SK-N-SH (cell line): ENCODE measurements at regions not wholly inside any gene's neighbourhood (a gene's known extent, or its start where the extent isn't known, plus 50 kb on each side); places are given as distances from the start of the nearest gene placed in this dataset.

Experiments used
- CTCF ChIA-PET: fragments of 300-600, 350-600 bp; formaldehyde crosslinking; extraction: SDS; loops from one replicate; lab custom pipeline; 2021; lab: Yijun Ruan, JAX
- POLR2A ChIA-PET: fragments of 350-600 bp; sonication (Branson Sonifier 250); formaldehyde crosslinking; extraction: SDS; loops from one replicate; lab custom pipeline; 2020; ENCODE audit warnings: antibody characterized with exemption, inconsistent platforms; lab: Yijun Ruan, JAX
- DNase-seq: peaks from one replicate; pipeline ENCODE4 v3.0.0; 2012
- H2AFZ ChIP-seq: fragments of 200-600 bp; sonication (generic); 2 replicates; pipeline ENCODE4 v1.8.1; 2016; ENCODE audit warnings: antibody characterized with exemption, mild to moderate bottlenecking, low read depth
- H3F3A ChIP-seq: fragments of 200-600 bp; sonication (generic); replicated peaks from 2 replicates; pipeline ENCODE3; 2016; ENCODE audit warnings: antibody characterized with exemption, mild to moderate bottlenecking; ENCODE audit not compliant: insufficient read depth
- H3K27ac ChIP-seq, 2 experiments: fragments of 200-500 bp in 1 of 2; fragments of 200-600 bp in 1 of 2; sonication (Bioruptor generic) in 1 of 2; sonication (generic), shearing (Covaris generic) in 1 of 2; 2 replicates each; pipeline versions ENCODE4 v1.5.1 to v1.6.1; 2014 to 2016; ENCODE audit warnings: low read depth in 2 of 2, inconsistent platforms in 1 of 2, low read length in 1 of 2, mild to moderate bottlenecking in 1 of 2, mixed read lengths in 1 of 2
- H3K27me3 ChIP-seq: fragments of 200-600 bp; sonication (generic), shearing (Covaris generic); 2 replicates; pipeline ENCODE4 v1.6.1; 2016; ENCODE audit warnings: mixed run types; ENCODE audit not compliant: insufficient read depth
- H3K36me3 ChIP-seq, 2 experiments: fragments of 200-500 bp in 1 of 2; fragments of 200-600 bp in 1 of 2; sonication (Bioruptor generic) in 1 of 2; sonication (generic) in 1 of 2; replicated peaks in 1 of 2; 2 replicates each; pipeline versions ENCODE3 to v1.5.1; 2014 to 2016; ENCODE audit warnings: low read length in 1 of 2, mild to moderate bottlenecking in 1 of 2; ENCODE audit not compliant: insufficient read depth in 2 of 2, control insufficient read depth in 1 of 2
- H3K4me1 ChIP-seq, 2 experiments: fragments of 200-500 bp in 1 of 2; fragments of 200-600 bp in 1 of 2; sonication (Bioruptor generic) in 1 of 2; sonication (generic), shearing (Covaris generic) in 1 of 2; 2 replicates each; pipeline versions ENCODE4 v1.5.1 to v1.6.1; 2014 to 2016; ENCODE audit warnings: low read depth in 1 of 2, low read length in 1 of 2, mixed run types in 1 of 2; ENCODE audit not compliant: insufficient read depth in 2 of 2, control insufficient read depth in 1 of 2
- H3K4me2 ChIP-seq: fragments of 200-600 bp; sonication (generic), shearing (Covaris generic); 2 replicates; pipeline ENCODE4 v1.6.1; 2017; ENCODE audit warnings: mixed run types
- H3K4me3 ChIP-seq, 2 experiments: fragments of 200-500 bp in 1 of 2; fragments of 200-600 bp in 1 of 2; sonication (Bioruptor generic) in 1 of 2; sonication (generic), shearing (Covaris generic) in 1 of 2; 2 replicates each; pipeline versions ENCODE4 v1.5.1 to v1.8.1; 2014 to 2016; ENCODE audit warnings: low read depth in 2 of 2, inconsistent platforms in 1 of 2, low read length in 1 of 2, mild to moderate bottlenecking in 1 of 2, mixed read lengths in 1 of 2, moderate library complexity in 1 of 2
- H3K79me2 ChIP-seq: fragments of 200-600 bp; sonication (generic); 2 replicates; pipeline ENCODE4 v1.8.1; 2017; ENCODE audit warnings: mild to moderate bottlenecking; ENCODE audit not compliant: insufficient read depth
- H3K9ac ChIP-seq: fragments of 200-600 bp; sonication (generic); 2 replicates; pipeline ENCODE4 v1.6.1; 2017; ENCODE audit warnings: mixed run types
- H3K9me2 ChIP-seq: fragments of 200-600 bp; sonication (generic); 2 replicates; pipeline ENCODE4 v1.6.1; 2017; ENCODE audit warnings: mixed run types
- H3K9me3 ChIP-seq: fragments of 200-600 bp; sonication (generic); 2 replicates; pipeline ENCODE4 v1.6.1; 2017; ENCODE audit warnings: mixed run types, mild to moderate bottlenecking, moderate library complexity
- H4K20me1 ChIP-seq: fragments of 200-600 bp; sonication (generic); 2 replicates; pipeline ENCODE4 v1.6.1; 2017; ENCODE audit warnings: mild to moderate bottlenecking, mixed run types; ENCODE audit not compliant: insufficient read depth
- FOSL2 ChIP-seq: IDR thresholded peaks from 2 replicates; pipeline ENCODE4 v1.4.0; 2012; ENCODE audit warnings: low read depth, mild to moderate bottlenecking, moderate library complexity, borderline replicate concordance
- FOXJ3 ChIP-seq: sonication (generic); formaldehyde crosslinking; IDR thresholded peaks from 2 replicates; pipeline ENCODE4 v1.5.1; 2020; ENCODE audit warnings: mild to moderate bottlenecking, missing genetic modification reagents
- FOXM1 ChIP-seq: IDR thresholded peaks from 2 replicates; pipeline ENCODE4 v1.4.0; 2012; ENCODE audit warnings: low read depth, mild to moderate bottlenecking
- GABPA ChIP-seq: IDR thresholded peaks from 2 replicates; pipeline ENCODE4 v1.4.0; 2012; ENCODE audit warnings: low read depth, mild to moderate bottlenecking
- GATA2 ChIP-seq: sonication (generic); formaldehyde crosslinking; IDR thresholded peaks from 2 replicates; pipeline ENCODE4 v1.5.0; 2020; ENCODE audit warnings: mild to moderate bottlenecking, missing genetic modification reagents
- MEF2A ChIP-seq: IDR thresholded peaks from 2 replicates; pipeline ENCODE4 v1.4.0; 2012; ENCODE audit warnings: low read depth, borderline replicate concordance
- NFIC ChIP-seq: IDR thresholded peaks from 2 replicates; pipeline ENCODE4 v1.4.0; 2012; ENCODE audit warnings: borderline replicate concordance
- NRF1 ChIP-seq: IDR thresholded peaks from 2 replicates; pipeline ENCODE4 v1.6.1; 2012; ENCODE audit warnings: low read depth, mild to moderate bottlenecking, low read length
- RCOR1 ChIP-seq: fragments of 150-350 bp; IDR thresholded peaks from 2 replicates; pipeline ENCODE4 v1.6.1; 2017; ENCODE audit warnings: antibody characterized with exemption, low read length
- RXRA ChIP-seq: IDR thresholded peaks from 2 replicates; pipeline ENCODE4 v1.4.0; 2012; ENCODE audit warnings: low read depth, mild to moderate bottlenecking, borderline replicate concordance
- TCF12 ChIP-seq: IDR thresholded peaks from 2 replicates; pipeline ENCODE4 v1.4.0; 2012
- TEAD4 ChIP-seq: IDR thresholded peaks from 2 replicates; pipeline ENCODE4 v1.4.0; 2012; ENCODE audit warnings: mild to moderate bottlenecking, borderline replicate concordance; ENCODE audit not compliant: insufficient read depth
- WGBS: methylation state at CpG from one replicate; pipeline ENCODE4 v1.1.6; 2017; ENCODE audit warnings: low lambda C conversion rate; 5-methylcytosine and 5-hydroxymethylcytosine counted together
- TF ChIP-seq, protein P1 (sequence below): fragments of 200-600 bp; sonication (generic); IDR thresholded peaks from 2 replicates; pipeline ENCODE4 v1.6.1; 2017; ENCODE audit warnings: antibody characterized with exemption, mild to moderate bottlenecking, moderate library complexity
- TF ChIP-seq, protein P2 (sequence below): fragments of 150-350 bp; IDR thresholded peaks from 2 replicates; pipeline ENCODE4 v1.6.1; 2017; ENCODE audit warnings: antibody characterized with exemption, low read length, low read depth, borderline replicate concordance
- TF ChIP-seq, protein P3 (sequence below): fragments of 150-350 bp; IDR thresholded peaks from 2 replicates; pipeline ENCODE4 v1.6.1; 2016; ENCODE audit warnings: mild to moderate bottlenecking, low read depth, low read length
- TF ChIP-seq, protein P4 (sequence below): IDR thresholded peaks from 2 replicates; pipeline ENCODE4 v1.4.0; 2012; ENCODE audit warnings: low read depth, borderline replicate concordance

DNA sequence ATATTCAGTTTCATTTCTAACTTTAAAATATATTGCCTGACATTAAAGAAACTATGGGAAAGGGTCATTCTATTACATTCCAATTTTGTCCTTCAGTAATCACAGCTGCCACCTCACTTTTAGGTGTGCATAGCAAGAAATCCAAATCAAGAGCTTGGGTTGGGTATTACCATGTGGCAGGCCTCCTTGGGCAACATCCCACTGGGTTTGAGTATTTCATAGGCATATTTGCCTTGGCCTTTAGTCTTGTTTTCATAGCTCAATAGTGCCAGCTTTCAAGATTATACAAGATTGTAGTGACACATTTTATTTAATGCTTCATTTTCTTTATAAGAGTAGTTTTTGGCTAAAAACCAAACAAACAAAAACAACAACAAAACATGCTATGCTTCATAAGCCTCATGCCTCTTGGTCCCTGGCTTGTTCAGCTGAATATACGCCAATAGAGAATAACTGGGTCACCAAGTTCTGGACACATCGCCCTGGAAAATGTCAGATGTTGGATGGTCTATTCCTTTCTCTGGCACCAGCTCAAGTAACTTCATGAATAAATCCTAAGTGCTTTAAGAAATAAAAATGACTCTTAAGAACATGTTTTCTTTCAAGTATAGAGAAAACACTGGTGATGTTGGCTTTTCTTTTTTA, 167.4 kb upstream of the STARD13 start:
- Histone ChIP-seq H3K9me2 (no peaks in the 10 kb centered on the region), H3K4me3 (no peak overlapping the region), H3K9me3 (no peaks in the 10 kb centered on the region), H3K36me3 (no peaks in the 10 kb centered on the region), H3K4me1 (0 out of 4 replicates have a peak, but pooled peaks cover 0 to 11% of the 10 kb centered on the region in 2 experiments), H3K9ac (no peak overlapping the region), H3K27me3 (no peaks in the 10 kb centered on the region), H4K20me1 (no peaks in the 10 kb centered on the region), H3K4me2 (no peak overlapping the region), H3F3A (peaks cover 15% of the 10 kb centered on the region), H2AFZ (no peak overlapping the region), H3K27ac (peak overlapping the region in 1 of 2 experiments; percentile 75; a peak in 1 of 4 replicates), H3K79me2 (no peaks in the 10 kb centered on the region)
- ChIA-PET CTCF (interaction anchor here (0.7 to 1.0 kb wide), 2 partner anchors 28 to 45 kb away, joined by 3 read pairs; no protein-coding TSS in a partner anchor), POLR2A (no interaction called here)
- WGBS: 88% methylated on average over 2 of the region's 2 CpGs
- TF ChIP-seq, protein P1, sequence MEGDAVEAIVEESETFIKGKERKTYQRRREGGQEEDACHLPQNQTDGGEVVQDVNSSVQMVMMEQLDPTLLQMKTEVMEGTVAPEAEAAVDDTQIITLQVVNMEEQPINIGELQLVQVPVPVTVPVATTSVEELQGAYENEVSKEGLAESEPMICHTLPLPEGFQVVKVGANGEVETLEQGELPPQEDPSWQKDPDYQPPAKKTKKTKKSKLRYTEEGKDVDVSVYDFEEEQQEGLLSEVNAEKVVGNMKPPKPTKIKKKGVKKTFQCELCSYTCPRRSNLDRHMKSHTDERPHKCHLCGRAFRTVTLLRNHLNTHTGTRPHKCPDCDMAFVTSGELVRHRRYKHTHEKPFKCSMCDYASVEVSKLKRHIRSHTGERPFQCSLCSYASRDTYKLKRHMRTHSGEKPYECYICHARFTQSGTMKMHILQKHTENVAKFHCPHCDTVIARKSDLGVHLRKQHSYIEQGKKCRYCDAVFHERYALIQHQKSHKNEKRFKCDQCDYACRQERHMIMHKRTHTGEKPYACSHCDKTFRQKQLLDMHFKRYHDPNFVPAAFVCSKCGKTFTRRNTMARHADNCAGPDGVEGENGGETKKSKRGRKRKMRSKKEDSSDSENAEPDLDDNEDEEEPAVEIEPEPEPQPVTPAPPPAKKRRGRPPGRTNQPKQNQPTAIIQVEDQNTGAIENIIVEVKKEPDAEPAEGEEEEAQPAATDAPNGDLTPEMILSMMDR: no peak
- TF ChIP-seq TCF12 (no peak), GATA2 (CRISPR knock-in tag) (no peak), RCOR1 (no peak), MEF2A (no peak), FOXM1 (no peak), NRF1 (no peak), RXRA (no peak), GABPA (no peak), TEAD4 (no peak), FOSL2 (no peak), FOXJ3 (CRISPR knock-in tag) (no peak), NFIC (no peak)
- TF ChIP-seq, protein P2, sequence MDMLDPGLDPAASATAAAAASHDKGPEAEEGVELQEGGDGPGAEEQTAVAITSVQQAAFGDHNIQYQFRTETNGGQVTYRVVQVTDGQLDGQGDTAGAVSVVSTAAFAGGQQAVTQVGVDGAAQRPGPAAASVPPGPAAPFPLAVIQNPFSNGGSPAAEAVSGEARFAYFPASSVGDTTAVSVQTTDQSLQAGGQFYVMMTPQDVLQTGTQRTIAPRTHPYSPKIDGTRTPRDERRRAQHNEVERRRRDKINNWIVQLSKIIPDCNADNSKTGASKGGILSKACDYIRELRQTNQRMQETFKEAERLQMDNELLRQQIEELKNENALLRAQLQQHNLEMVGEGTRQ: no peak
- TF ChIP-seq, protein P3, sequence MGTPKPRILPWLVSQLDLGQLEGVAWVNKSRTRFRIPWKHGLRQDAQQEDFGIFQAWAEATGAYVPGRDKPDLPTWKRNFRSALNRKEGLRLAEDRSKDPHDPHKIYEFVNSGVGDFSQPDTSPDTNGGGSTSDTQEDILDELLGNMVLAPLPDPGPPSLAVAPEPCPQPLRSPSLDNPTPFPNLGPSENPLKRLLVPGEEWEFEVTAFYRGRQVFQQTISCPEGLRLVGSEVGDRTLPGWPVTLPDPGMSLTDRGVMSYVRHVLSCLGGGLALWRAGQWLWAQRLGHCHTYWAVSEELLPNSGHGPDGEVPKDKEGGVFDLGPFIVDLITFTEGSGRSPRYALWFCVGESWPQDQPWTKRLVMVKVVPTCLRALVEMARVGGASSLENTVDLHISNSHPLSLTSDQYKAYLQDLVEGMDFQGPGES: no peak
- TF ChIP-seq, protein P4, sequence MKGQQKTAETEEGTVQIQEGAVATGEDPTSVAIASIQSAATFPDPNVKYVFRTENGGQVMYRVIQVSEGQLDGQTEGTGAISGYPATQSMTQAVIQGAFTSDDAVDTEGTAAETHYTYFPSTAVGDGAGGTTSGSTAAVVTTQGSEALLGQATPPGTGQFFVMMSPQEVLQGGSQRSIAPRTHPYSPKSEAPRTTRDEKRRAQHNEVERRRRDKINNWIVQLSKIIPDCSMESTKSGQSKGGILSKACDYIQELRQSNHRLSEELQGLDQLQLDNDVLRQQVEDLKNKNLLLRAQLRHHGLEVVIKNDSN: no peak
- no peak for DNase-seq
